ENCODE measurements at regions not wholly inside any gene's neighbourhood (a gene's known extent, or its start where the extent isn't known, plus 50 kb on each side); places are given as distances from the start of the nearest gene placed in this dataset.

- Mint-ChIP-seq H3K27ac (ENCODE audit: unreplicated experiment) (no peak overlapping the region), H3K27me3 (ENCODE audit: unreplicated experiment) (no peaks in the 10 kb centered on the region), H3K4me1 (ENCODE audit: low read depth, unreplicated experiment) (peaks cover 42% of the 10 kb centered on the region), H3K4me3 (ENCODE audit: low read depth, unreplicated experiment) (no peak overlapping the region), H3K9me3 (ENCODE audit: low read depth, unreplicated experiment) (no peaks in the 10 kb centered on the region), H3K36me3 (ENCODE audit: insufficient read depth, unreplicated experiment) (peaks cover 4% of the 10 kb centered on the region)
- intact Hi-C loops (cut with micrococcal nuclease; ENCODE audit: unreplicated experiment): no loop called here
- BruUV-seq (replicated peaks): no TSS peak
- TF ChIP-seq, protein P1, sequence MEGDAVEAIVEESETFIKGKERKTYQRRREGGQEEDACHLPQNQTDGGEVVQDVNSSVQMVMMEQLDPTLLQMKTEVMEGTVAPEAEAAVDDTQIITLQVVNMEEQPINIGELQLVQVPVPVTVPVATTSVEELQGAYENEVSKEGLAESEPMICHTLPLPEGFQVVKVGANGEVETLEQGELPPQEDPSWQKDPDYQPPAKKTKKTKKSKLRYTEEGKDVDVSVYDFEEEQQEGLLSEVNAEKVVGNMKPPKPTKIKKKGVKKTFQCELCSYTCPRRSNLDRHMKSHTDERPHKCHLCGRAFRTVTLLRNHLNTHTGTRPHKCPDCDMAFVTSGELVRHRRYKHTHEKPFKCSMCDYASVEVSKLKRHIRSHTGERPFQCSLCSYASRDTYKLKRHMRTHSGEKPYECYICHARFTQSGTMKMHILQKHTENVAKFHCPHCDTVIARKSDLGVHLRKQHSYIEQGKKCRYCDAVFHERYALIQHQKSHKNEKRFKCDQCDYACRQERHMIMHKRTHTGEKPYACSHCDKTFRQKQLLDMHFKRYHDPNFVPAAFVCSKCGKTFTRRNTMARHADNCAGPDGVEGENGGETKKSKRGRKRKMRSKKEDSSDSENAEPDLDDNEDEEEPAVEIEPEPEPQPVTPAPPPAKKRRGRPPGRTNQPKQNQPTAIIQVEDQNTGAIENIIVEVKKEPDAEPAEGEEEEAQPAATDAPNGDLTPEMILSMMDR (IDR thresholded peaks at IDR 0.05; ENCODE audit: unreplicated experiment): no peak
- CTCF ChIA-PET: no interaction called here
- DNase-seq: no peak
Measured at GRCh38 chr9:108054131-108054630, 564.6 kb upstream of the KLF4 start.

DNA sequence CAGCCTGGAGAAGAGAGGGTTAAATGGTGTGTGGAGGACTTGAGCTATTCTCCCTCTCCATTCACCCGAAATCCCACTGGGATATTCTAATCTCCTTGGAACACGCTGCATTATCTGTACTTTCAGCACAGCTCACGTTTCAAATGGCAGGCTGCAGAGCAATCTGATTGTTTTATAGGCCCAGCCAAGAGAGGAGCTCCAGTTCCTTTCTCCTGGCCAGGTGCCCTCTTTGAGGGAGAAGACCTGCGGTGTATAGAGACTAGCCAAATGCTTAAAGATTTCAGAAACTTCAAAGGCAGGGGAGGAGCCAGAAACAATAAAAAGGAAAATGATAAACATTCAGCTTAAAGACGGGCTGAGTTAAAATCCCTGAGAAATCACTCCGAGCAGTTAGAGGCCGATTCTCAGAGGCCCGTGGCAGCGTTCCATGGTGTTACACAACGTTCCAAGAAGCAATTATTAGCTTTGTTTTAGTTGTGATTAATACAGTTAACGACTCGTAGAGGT is 564.0 kb upstream of the KLF4 start:
- intact Hi-C loops (cut with micrococcal nuclease; ENCODE audit: unreplicated experiment): no loop called here
- peaks cover 4% of the 10 kb centered on the region for H3K36me3 Mint-ChIP-seq (ENCODE audit: insufficient read depth, unreplicated experiment)
- TF ChIP-seq, protein P1 (IDR thresholded peaks at IDR 0.05; ENCODE audit: unreplicated experiment): no peak
- BruUV-seq (replicated peaks): no TSS peak
- no peaks in the 10 kb centered on the region for H3K9me3 Mint-ChIP-seq (ENCODE audit: low read depth, unreplicated experiment)
- no peak overlapping the region for H3K4me3 Mint-ChIP-seq (ENCODE audit: low read depth, unreplicated experiment)
- CTCF ChIA-PET: no interaction called here
- no peak overlapping the region for H3K27ac Mint-ChIP-seq (ENCODE audit: unreplicated experiment)
- no peaks in the 10 kb centered on the region for H3K27me3 Mint-ChIP-seq (ENCODE audit: unreplicated experiment)
- H3K4me1 Mint-ChIP-seq (ENCODE audit: low read depth, unreplicated experiment): peaks cover 38% of the 10 kb centered on the region
- no peak for DNase-seq

DNA sequence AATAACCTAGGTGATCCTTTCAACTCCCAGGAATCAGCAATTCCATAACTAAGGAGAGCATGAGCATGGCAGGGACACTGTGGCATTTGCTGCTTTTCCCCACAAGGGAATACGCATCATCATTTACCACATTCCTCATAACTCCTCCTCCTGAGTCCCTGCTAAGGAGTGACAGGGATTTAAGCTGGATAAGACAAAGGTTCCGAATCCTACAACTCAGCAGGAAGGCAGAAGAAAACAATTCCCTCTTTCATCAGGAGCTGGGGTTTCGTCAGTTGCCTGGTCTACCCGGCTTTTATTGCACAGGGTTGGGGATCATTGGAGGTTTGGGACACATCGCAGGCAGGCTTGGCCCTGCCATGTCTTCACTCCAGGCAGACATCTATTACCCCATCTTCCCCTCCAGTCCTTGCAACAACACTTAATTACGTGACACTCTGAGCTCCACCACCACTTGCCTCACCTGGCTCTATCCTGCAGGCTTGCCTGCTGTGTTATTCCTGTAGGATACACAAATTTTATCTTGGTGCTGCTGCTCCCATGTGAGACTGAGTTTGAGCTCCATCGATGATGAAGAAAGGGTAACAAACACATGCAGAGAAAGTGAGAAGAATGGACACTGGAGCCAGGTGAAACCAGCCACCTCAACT is 563.0 kb upstream of the KLF4 start:
- Mint-ChIP-seq H3K27ac (ENCODE audit: unreplicated experiment) (no peak overlapping the region), H3K4me1 (ENCODE audit: low read depth, unreplicated experiment) (peaks cover 35% of the 10 kb centered on the region)

DNA sequence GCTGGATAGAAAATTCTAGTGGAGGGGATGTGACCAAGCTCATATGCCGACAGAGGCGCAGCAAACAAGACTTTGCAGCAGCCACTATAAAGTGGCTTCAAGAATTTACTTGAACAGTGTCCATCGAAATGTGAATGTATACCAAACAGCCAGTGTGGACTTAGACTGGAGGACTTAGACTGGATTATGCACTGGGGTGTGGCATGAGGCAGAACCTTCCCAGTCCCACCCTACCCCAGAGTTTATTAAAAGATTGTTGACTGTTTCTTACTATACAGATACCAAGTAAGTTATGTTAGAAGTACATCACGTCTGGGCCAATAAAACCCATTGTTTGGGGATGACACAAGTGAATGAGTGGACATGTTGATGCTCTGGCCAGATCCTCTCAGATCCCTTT is 561.3 kb upstream of the KLF4 start:
- TF ChIP-seq, protein P1 (IDR thresholded peaks at IDR 0.05; ENCODE audit: unreplicated experiment): no peak
- Mint-ChIP-seq H3K4me3 (ENCODE audit: low read depth, unreplicated experiment) (no peak overlapping the region), H3K4me1 (ENCODE audit: low read depth, unreplicated experiment) (peaks cover 31% of the 10 kb centered on the region), H3K36me3 (ENCODE audit: insufficient read depth, unreplicated experiment) (peaks cover 4% of the 10 kb centered on the region), H3K27me3 (ENCODE audit: unreplicated experiment) (no peaks in the 10 kb centered on the region), H3K9me3 (ENCODE audit: low read depth, unreplicated experiment) (no peaks in the 10 kb centered on the region), H3K27ac (ENCODE audit: unreplicated experiment) (no peak overlapping the region)
- intact Hi-C loops (cut with micrococcal nuclease; ENCODE audit: unreplicated experiment): no loop called here
- no peak for DNase-seq
- CTCF ChIA-PET: no interaction called here
- no TSS peak for BruUV-seq (replicated peaks)

More for the DNA sequence above, 563.0 kb upstream of the KLF4 start:
- intact Hi-C loops (cut with micrococcal nuclease; ENCODE audit: unreplicated experiment): no loop called here
- Mint-ChIP-seq H3K4me3 (ENCODE audit: low read depth, unreplicated experiment) (no peak overlapping the region), H3K9me3 (ENCODE audit: low read depth, unreplicated experiment) (no peaks in the 10 kb centered on the region), H3K27me3 (ENCODE audit: unreplicated experiment) (no peaks in the 10 kb centered on the region), H3K36me3 (ENCODE audit: insufficient read depth, unreplicated experiment) (peaks cover 4% of the 10 kb centered on the region)
- no peak for DNase-seq
- TF ChIP-seq, protein P1 (IDR thresholded peaks at IDR 0.05; ENCODE audit: unreplicated experiment): no peak
- no TSS peak for BruUV-seq (replicated peaks)
- CTCF ChIA-PET: no interaction called here
